ENCODE measurements at regions not wholly inside any gene's neighbourhood (a gene's known extent, or its start where the extent isn't known, plus 50 kb on each side); places are given as distances from the start of the nearest gene placed in this dataset.

DNA sequence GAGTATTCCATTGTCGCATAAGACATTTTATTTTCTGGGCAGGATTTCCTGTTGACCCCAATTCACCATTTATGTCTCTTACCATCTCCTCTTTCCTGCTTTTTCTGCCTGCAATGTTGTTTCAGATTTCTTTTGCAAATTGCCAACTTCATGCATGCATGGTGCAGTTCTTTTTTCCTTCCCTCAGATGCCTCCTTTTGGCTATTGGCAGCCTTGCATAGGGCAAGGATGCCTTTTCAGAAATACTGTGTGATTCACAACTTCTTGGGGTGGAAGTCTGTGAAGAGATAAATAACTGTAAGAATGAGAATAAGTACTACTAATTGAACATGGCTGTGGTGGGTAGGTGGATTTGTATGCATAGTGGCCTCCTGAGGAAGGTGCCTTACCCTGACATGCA lies 116.7 kb downstream of the SOX4 start:
- no peak for DNase-seq (ENCODE audit: low spot score)
- TF ChIP-seq, protein P1, sequence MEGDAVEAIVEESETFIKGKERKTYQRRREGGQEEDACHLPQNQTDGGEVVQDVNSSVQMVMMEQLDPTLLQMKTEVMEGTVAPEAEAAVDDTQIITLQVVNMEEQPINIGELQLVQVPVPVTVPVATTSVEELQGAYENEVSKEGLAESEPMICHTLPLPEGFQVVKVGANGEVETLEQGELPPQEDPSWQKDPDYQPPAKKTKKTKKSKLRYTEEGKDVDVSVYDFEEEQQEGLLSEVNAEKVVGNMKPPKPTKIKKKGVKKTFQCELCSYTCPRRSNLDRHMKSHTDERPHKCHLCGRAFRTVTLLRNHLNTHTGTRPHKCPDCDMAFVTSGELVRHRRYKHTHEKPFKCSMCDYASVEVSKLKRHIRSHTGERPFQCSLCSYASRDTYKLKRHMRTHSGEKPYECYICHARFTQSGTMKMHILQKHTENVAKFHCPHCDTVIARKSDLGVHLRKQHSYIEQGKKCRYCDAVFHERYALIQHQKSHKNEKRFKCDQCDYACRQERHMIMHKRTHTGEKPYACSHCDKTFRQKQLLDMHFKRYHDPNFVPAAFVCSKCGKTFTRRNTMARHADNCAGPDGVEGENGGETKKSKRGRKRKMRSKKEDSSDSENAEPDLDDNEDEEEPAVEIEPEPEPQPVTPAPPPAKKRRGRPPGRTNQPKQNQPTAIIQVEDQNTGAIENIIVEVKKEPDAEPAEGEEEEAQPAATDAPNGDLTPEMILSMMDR (IDR thresholded peaks at IDR 0.05; ENCODE audit: extremely low read depth, missing control alignments): no peak

DNA sequence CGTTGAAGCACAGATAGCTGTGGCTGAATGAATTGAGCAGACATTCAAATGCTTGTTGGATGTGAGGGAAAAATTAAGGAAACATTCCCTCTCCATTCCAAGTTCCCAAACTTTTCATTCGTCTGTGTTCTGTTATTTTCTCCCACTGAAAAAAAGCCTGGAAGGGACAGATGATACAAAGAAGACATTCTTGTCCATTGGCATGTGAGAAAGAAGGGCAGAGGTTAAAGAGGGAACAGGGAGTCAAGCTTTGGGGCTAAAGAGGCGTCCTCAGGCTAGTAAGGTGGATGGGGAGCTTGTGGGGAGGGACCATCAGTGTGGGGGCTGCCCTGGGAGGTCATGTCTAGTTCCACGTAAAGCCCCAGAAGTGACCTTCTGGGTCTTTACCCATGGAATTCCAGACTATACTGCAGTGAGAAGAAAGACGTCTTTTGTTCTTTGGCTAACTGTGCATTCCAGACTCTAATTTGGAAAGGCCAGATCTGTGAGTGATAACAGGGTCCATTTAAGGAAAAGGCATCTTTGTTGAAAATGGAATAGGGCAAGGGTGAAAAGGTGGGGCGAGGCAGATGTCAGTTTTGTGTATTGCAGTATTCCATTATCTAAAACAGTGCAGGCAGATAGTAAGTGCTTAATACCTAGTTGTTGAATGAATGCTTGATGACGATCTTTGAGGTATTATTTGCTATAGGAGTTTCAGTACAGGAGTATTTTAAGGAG lies 117.5 kb downstream of the SOX4 start:
- no peak for DNase-seq (ENCODE audit: low spot score)
- TF ChIP-seq, protein P1 (IDR thresholded peaks at IDR 0.05; ENCODE audit: extremely low read depth, missing control alignments): no peak

DNA sequence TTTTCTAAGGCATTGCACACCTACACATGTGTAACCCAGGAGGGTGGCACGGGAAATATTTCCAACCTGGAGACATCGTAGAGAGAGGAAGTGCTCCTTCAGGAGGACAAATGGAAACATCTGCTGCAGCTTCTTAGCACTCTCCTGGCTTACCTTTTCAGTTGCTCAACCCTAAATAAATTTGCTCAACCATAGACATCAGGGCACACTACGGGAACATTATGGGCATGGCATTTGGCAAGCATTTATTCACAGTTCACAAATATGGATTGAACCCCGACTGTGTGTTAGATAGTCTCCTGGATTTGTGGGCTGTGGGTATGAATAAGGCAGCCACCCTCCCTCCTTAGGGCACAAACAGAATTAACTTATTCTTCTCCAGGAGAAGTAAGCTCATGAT lies 118.7 kb downstream of the SOX4 start:
- DNase-seq (ENCODE audit: low spot score): no peak
- TF ChIP-seq, protein P1 (IDR thresholded peaks at IDR 0.05; ENCODE audit: extremely low read depth, missing control alignments): no peak

DNA sequence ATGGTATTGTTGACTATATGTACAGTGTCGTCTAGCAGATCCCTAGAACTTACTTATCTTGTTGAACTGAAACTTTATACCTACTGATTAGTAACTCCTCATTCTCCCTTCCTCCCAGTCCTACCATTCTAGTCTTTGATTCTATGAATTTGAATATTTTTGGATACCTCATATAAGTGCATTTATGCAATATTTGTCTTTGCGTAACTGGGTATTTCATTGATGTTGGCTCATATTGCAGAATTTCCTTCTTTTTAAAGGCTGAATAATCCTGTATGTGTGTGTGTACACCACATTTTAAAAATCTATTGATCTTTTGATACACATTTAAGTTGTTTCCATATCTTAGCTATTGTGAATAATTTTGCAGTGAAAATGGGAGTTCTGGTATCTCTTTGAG lies 119.9 kb downstream of the SOX4 start:
- DNase-seq (ENCODE audit: low spot score): no peak
- TF ChIP-seq, protein P1 (IDR thresholded peaks at IDR 0.05; ENCODE audit: extremely low read depth, missing control alignments): no peak

DNA sequence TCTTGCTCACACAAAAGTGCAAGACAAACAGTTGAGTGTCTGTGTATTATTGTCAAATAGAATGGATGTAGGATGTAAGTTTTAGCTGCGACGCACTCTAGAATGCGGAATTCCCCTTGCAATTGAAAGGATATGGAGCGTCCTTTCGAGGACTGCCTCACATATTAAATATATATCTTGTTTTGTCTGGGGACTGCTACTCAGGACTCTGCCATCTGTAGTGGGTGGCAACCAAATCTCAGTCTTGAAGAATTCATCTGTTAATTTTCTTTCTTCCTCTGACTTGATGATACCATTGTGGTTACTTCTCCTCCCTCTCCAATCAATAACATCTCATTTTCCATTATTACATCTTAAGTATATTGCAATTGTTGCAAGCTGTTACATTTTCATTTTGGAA lies 121.6 kb downstream of the SOX4 start:
- no peak for DNase-seq (ENCODE audit: low spot score)
- TF ChIP-seq, protein P1 (IDR thresholded peaks at IDR 0.05; ENCODE audit: extremely low read depth, missing control alignments): no peak

DNA sequence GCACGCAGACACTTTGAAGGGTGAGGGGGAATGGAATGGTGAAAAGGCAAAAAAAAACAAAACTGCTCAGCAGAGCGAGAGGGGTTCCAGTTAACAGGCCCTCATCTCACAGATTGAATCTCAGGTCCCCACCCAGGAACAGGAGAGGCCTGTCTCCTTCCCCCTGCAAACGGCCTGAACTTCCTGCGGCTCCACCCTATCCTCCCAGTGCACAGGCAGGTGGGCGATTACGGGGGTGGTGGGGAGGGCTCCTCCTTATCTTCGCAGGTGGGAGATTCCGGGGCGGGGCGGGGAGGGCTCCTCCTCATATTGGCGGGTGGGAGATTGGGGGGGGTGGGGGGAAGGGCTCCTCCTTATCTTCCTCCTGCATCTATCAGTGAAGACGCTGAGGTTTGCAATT lies 129.0 kb downstream of the SOX4 start:
- TF ChIP-seq, protein P1 (IDR thresholded peaks at IDR 0.05; ENCODE audit: extremely low read depth, missing control alignments): no peak

DNA sequence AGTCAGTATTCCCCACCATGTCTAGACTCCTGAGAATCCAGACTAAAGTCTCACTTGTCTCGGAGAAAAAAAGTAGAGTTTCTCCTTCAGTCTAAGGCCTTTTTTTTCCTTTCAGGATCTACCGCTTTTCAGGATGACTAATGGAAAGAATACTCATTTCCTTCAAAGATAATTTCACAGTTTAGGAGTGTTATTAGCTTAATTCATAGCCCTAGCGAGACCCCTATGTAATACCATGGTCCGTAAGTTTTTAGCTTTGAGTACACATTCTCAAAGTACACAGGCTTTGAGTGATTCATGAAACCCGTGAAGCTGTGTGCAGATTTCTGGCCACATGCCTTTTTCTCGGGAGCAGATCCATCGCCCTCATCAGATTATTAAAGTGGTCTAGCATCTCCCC lies 133.1 kb downstream of the SOX4 start:
- TF ChIP-seq, protein P1 (IDR thresholded peaks at IDR 0.05; ENCODE audit: extremely low read depth, missing control alignments): no peak
- DNase-seq (ENCODE audit: low spot score): no peak

More for the DNA sequence above, 129.0 kb downstream of the SOX4 start:
- DNase-seq (ENCODE audit: low spot score): no peak
